ENCODE measurements at regions not wholly inside any gene's neighbourhood (a gene's known extent, or its start where the extent isn't known, plus 50 kb on each side); places are given as distances from the start of the nearest gene placed in this dataset.

DNA sequence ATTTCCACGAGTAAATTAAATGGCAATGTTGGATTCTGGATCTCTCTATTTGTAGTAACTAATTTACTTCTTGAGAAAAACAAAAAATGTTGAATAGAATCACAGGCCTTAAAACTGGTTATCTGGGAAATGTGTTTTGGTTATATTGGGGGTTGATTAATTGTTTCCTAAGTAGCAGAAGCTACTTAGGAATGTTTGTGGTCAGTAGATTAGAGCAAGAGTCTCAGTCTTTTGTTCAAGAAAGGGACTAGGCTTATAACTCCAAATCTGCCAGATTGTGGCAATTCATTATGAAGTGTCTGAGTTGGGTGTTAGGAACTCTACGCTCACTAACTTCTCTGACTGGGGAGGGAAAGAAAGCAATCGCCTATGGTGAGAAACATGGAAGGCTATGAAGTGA, 244.3 kb upstream of the PHYHIPL start:
- no peak for DNase-seq (ENCODE audit: low read depth in 2 of 3, low spot score in 2 of 3)

DNA sequence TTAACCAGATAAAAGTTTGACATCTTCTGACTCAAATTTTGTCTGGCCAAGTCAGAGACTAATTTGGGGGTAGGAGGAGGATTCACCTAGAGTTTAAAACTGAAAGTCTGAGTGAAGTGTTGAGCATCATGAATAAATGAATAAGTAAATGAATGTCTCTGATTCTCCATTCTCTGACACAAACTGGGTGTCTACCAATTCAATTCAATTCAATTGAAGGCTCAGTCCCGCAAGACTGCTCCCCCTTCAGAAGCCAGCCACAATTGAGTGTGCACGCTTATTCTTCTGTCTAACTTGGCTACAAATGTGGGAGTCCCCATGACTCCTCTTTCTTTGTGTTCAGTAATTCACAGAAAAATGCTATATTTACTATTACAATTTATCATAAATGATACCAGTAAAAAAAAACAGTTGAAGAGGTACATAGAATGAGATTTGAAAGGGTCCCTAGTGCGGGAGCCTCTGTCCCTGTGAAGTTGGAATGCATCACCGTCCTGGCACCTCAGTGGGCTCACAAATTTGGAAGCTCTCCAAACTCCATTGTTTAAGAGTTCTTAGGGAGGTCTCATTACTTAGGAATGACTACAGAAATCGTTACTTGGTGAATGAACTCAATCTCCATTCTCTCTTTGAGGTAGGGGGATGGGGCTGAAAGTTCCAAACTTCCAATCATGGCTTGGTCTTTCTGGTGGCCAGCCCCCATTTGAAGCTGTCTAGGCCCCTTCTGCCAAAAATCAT, 243.7 kb upstream of the PHYHIPL start:
- DNase-seq (ENCODE audit: low read depth in 2 of 3, low spot score in 2 of 3), result no peak

DNA sequence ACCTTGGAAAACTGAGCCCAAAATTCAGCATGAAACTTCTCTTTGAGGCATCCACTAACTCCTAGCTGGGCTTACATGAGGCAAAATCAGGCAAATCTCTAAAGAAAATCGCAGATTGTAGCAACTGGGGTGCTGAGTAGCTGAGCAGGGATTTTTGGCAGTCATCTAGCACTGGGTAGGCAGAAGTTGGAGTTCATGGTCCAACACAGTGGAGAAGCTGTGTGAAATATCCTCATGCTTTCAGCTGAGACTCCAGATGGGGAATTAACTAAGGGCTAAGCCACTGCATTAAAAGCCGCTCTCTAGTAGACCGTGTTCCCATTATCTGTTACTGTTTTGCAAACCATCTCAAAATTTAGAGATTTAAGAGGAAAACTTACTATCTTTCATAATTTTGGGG, 240.1 kb upstream of the PHYHIPL start:
- DNase-seq (ENCODE audit: low read depth in 2 of 3, low spot score in 2 of 3), result no peak

DNA sequence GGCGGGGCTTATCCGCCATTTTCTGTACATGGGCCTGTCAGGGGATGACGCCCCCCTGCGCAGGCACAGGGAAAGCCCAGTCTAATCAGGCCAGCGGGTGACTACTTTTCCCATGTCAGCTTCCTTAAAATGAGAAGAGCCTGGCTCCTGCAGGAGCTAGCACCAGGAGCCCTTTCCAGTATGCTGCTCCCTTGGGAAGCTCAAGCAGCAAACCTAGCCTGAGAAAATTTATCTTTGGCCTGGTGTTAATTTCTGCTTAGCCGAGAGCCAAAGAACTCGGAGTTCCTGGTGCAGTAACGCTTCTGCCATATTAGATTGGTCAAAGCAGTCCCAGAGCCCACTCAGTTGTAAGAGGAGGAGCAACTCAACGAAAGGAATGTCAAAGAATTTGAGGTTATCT, 239.0 kb upstream of the PHYHIPL start:
- DNase-seq (ENCODE audit: low read depth in 2 of 3, low spot score in 2 of 3), result no peak

DNA sequence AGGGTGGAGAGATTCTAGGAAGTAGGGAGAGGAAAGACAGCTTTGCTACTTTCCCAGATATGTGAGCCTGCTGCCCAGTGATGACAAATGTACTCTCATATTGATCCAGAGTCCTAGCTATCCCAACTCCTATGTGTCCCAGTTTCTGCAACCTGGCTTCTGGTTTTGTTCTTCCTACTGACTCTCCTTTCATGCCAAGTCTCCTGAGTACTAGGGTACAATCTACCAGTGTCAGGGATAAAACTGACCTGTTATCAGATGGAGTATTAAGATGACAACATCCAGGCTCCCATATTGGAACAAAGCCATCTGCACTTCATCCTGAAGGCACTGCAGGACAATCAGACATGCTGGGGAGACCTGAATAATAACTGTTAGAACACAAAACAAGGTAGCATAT, 233.7 kb upstream of the PHYHIPL start:
- DNase-seq (ENCODE audit: low read depth in 2 of 3, low spot score in 2 of 3), result no peak

DNA sequence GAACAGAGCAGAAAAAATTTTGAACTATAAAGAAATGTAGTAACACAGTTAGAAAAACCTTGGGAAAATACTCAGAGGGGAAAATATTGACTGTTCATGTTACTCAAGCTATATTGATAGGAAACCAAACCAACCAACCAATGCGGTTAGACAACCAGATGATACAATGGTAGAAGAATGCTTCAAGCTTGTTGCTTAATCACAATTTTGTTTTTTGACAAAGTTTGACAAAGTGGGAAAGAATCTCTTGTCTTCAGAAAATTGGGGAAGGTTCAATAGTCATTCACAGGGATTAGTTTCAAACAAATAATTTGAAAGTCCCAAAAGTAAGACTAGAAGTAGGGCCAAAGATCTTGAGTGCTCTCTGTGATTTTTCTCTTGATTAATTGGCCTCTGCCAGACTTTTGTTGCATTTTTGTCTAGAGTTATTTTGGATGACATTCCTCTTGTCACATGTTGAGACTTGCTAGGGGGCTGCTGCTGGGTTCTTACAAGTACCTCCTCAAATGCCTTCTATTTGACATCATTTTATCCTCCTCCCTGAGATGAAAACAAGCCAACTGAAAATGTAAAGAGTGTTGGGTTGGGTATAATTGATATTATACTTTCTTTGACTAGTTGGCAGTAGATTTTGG, 233.1 kb upstream of the PHYHIPL start:
- DNase-seq (ENCODE audit: low read depth in 2 of 3, low spot score in 2 of 3), result no peak

DNA sequence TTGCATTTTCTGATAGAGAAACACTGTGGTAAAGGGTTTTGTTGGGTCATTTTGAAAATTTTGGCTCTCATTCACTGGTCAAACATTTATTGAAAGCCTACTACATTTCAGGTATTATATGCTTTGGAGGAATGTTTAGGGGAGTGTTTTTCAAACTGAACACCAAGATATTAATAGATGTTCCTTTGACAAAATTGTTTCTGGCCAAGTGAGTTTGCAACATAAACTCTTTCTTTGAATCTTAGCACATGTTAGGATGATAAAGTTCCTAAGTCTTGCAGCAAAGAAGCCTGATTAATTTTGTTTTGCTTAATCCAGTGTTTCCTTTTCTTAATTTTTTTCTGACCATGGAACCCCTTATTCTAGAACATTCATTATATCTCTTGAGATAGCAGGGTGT, 232.5 kb upstream of the PHYHIPL start:
- DNase-seq (ENCODE audit: low read depth in 2 of 3, low spot score in 2 of 3), result no peak

DNA sequence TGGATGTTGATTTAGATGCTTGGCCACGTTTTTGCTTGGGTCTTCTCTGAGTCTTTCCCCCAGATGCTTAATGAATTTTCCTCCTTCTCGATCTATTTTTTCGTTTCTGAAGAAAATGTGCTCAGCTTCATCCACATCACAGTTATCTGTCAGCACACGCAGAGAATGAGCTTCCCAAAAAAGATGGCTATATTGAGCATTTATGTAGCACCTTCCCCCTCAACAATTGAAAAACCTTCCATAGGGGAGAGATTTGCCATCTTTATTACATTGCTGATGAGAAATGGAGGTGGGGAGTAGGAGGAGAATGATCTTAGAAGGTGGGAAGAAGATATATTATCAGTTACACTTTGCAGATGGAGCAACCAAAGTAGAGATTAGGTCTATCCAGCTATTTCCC, 228.1 kb upstream of the PHYHIPL start:
- no peak for DNase-seq (ENCODE audit: low read depth in 2 of 3, low spot score in 2 of 3)

DNA sequence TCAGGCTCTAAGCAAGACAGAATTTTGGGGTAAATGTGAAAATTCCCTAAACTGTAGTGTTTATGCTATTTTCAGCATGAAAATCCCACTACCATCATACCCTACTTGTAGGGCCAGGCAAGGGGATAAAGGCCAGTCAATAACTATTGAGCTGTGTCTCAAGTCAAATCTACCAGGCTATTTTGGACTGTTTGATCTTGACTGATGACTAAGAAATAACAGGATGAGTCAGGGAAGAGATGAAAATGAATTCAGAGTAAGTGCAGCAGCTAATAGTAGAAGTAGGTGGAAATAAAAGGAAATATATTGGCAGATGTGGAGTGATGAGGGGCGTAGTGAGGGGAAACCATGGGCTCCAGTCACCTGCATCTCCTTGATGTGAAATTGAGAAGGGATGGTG, 225.8 kb upstream of the PHYHIPL start:
- no peak for DNase-seq (ENCODE audit: low read depth in 2 of 3, low spot score in 2 of 3)

DNA sequence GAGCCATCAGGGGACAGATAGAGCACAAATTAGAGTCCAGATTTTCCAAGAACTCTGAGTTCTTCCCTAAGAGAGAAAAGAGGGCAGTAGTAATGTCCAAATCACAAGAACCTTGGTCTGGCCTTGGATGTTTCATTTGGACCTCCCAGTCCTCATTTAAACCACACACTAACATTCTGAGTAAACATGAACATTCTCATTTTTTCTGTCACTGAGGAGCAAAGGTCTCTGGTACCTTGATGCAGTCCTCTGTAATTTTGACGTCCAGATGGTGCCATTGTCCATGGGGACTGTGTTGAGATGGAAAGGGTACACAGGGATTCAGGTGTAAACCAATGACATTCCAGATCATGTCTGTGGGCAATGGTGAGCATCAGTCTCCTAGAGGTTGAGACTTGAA, 225.4 kb upstream of the PHYHIPL start:
- DNase-seq (ENCODE audit: low read depth in 2 of 3, low spot score in 2 of 3), result no peak

DNA sequence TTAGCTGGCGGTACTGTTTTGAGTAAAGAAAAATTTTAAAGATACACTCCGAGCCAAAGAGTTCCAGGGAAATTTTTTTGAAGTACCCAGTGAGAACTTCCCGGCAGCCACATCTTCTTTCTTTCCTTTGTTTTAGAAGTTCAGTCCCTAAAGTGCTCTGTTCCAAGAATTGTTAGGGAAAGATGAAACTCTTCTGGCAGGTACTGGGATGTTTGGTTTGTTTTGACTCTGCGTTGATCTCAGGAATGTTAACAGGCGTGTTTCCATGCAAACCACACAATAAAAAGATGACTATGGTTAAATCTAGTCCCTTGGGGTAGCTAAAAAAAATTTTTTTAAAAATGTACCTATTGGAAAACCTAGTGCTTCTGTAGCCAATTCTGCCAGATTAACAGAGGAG, 224.7 kb upstream of the PHYHIPL start:
- no peak for DNase-seq (ENCODE audit: low read depth in 2 of 3, low spot score in 2 of 3)

DNA sequence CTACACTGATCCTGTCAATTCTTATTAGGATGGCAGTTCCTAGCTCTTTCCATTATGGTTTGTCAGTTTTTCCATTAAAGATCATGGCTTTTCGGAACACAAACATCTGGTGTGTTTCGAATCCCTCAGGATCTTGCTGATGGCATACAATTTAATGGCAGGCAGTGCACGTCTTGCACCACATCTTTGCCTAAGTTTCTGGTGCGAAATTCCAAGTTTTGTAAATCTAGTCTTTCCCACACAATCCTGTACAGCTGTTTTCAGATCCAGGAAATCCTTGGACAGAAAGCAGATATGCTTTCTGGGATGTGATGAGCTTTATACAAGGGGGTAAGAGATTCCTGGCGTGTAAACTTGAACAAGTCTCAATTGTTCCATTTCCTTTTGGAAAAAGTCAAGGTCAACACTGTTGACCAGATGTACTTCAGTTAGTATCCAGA, 224.3 kb upstream of the PHYHIPL start:
- no peak for DNase-seq (ENCODE audit: low read depth in 2 of 3, low spot score in 2 of 3)

DNA sequence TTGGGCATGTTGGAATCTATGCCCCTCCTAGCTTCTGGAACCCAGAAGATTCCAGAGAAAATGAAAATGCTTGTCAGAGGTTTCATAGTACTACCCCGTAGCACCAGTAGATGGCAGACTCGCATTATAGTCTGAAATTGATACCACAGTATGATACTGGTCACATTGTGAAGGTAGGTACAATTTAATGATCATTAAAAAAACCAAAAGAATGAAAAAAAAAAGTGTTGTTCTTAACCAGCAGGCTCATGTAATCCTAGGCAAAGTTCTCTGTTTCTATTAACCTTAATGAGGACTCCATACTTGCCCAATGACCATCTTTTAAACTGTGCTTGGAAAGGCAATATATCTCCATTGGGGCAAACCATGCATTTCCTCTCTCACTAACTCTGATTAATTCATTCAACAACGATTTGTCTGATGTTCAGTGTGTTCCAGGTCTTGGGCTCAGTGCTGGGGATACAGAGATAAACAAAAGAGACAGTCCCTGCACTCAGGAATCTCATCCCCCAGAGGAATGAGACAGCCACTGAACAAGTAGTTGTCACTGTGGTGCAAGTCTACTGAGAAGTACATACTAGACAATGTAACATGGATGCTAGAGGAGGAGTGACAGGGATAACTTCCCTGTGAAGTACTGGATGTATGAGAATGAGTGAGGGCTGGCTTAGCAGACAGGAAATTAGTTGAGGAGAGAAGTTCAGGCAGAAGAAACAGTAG, 223.5 kb upstream of the PHYHIPL start:
- DNase-seq (ENCODE audit: low read depth in 2 of 3, low spot score in 2 of 3), result peak in 2 of 3 donors; percentile 5 to 20

DNA sequence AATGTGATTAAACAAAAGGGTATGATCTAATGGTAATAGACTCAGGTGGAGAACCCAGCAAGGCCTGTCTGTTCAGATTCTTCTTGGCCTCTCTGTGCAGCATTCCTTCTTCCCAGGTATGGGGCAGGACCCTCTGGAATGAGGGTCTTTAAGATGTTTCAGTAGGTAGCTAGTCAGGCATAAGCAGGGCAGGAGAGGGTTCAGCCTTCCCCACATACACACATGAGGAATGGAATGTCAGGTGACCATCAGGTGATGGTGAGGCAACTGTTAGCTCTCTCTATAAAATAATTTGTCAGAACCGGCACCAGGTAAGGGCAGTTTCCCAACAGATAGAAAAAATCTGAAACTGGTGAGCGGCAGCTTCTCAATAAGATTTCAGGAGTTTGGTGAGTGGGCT, 222.3 kb upstream of the PHYHIPL start:
- no peak for DNase-seq (ENCODE audit: low read depth in 2 of 3, low spot score in 2 of 3)

DNA sequence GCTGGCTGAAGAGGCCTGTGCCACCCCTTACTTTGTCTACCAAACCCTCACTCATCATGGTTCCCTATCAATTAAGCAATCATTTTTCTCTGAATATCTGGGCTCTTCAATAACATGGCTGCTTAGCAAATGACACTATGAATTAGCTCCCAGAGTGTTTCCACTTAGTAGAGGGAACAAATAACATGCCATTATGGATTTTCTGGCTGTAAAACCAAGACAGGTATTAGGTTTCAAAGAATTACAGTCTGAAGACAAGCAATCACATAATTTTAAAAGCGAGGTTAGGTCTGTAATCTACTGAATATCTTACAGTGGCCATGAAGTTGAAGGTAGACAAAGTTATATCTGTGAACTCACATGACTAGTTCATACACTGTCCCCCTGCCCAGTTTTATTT, 220.8 kb upstream of the PHYHIPL start:
- DNase-seq (ENCODE audit: low read depth in 2 of 3, low spot score in 2 of 3), result no peak

DNA sequence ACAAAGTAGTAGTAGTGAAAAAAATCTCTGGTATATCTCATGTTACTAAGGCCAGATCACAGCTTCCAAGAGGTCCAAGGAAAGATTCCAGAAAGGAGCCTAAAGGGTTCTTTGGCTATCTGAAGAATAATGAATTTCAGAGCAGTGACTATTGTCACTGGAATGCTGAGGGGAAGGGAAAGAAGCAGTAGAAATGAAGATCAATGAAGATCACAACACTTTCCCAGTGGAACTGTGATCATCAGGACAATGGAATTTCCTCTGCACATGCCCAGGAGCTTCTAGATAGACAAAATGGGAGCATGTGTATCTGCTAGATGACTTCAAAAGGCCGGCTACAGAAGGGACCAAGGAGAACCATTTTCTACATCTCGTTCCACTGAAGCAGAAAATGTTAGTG, 219.5 kb upstream of the PHYHIPL start:
- no peak for DNase-seq (ENCODE audit: low read depth in 2 of 3, low spot score in 2 of 3)

DNA sequence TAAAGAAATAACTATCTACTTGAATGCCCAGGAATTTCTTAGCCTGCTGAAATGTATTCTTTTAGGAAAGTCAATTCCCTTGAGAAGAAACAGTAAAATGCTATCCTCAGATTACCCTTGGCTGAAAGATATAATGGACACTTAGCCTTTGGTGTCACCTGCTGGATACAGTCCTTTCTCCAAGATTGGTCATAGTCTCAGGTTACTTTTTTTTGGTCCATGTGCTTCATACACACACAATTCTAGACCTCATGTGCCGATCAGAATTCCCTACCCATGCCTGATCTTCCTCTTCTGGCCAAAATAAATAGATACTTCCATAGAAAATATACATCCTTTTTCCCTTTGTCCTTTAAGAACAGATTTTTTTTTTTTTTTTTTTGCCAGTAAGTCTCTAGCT, 218.9 kb upstream of the PHYHIPL start:
- no peak for DNase-seq (ENCODE audit: low read depth in 2 of 3, low spot score in 2 of 3)

DNA sequence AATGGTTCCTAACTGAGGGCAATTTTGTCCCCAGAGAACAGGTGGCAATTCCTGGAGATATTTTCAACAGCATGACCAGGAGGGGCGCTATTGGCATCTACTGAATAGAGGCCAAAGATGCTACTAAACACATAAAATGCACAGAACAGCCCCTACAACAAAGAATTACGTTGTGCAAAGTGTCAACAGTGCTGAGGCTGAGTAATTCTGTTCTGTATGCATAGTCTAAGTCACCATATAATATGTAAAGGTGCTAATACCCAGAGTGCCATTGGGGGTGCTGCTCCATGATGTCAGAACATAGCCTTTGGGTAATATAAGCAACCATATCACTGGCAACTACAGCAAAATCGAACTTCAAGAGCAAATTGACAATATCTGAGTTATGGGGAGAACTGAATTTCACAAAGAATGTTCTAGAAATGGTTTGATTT, 213.3 kb upstream of the PHYHIPL start:
- DNase-seq (ENCODE audit: low read depth in 2 of 3, low spot score in 2 of 3), result no peak

DNA sequence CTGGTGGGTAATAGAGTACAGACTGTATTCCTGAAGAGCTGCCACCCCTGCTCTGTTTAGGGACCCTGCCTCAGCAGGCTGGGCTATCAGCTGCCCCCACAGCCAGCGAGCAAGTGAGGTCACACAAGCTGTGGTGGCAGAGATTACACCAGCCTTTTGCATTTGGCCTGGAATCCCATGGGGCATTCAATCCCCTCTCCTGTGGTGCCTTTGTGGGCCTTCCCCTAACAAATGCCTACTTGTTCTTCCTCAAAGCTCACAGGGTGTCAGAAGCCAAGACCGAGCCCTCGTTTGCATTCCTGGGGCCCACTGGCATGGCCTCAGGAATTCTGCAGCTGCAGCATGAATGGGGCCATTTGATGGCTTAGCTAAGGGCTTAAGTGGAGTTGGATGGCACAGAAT, 212.7 kb upstream of the PHYHIPL start:
- DNase-seq (ENCODE audit: low read depth in 2 of 3, low spot score in 2 of 3), result no peak

DNA sequence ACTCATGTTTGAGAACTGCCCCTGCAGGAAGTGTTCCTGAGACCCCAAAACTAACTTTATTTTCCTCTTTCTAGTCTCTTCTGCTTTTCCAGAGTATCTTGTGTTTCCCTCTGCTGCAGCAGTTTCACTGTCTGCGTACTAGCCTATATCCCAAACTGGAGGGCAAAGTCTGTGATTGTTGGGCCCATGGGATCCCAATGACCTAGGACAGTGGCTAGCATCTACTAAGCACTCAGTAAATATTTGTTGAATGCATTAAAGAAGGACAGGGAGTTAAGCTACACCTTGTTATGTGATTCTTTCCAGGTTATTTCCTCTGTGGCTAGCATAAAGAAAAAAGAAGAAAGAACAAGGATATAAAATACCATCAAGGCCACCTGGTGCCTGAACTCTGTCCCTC, 210.6 kb upstream of the PHYHIPL start:
- DNase-seq (ENCODE audit: low read depth in 2 of 3, low spot score in 2 of 3), result no peak

DNA sequence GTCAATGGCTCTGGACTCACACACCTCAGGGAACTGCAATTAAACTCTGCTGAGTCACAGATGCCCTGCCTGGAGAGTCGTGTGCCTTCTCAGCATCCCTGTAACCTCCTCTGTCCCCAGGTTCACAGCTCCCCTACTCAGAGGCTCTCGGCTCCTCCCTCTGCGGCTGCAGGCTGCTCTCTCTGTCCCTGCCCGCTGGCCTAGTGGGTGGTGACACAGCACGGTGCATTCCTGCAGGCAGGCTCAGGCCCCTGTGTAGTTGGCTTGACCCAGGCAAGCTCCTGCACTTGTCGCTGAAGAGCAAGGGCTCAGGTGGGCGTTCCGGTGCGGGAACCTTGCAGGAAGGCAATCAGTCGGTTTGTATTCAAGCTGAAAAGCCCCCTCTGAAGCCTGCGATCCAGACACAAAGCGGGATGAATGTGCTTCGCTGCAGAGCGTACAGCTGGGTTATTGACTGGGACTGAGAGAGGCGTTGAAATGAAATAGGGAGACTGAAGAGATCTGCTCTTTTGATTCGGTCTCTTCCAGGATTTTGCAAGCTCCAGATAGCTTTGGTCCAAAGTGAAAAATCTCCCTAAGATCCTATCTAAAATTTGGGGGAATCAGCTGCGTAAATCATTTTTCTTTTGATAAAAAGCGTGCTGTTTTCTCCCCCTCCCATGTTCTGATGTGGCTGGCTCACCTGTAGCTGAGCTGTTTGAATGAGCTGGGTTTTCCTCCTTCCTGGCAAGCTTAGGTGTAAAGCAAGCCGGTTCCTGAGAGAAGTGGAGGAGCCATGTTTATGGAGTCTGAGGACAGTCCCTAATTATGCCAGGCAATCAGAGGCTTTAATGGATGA, 208.7 kb upstream of the PHYHIPL start:
- no peak for DNase-seq (ENCODE audit: low read depth in 2 of 3, low spot score in 2 of 3)

All from hematopoietic multipotent progenitor cell (in vitro differentiated cells).